Keratinocyte (primary cell): ENCODE measurements at regions not wholly inside any gene's neighbourhood (a gene's known extent, or its start where the extent isn't known, plus 50 kb on each side); places are given as distances from the start of the nearest gene placed in this dataset.

Source experiments
- DNase-seq: peaks from one replicate; pipeline ENCODE4 v3.0.0-alpha.2; 2011; ENCODE audit warnings: low read depth, missing footprints, low spot score
- FAIRE-seq: peaks from 2 replicates; lab custom pipeline; 2011; peaks lifted over from hg19 to GRCh38; lab: Jason Lieb, UNC
- H2AFZ ChIP-seq: 2 replicates; pipeline ENCODE4 v1.6.0; 2012; ENCODE audit warnings: low read length, control low read depth, inconsistent platforms; ENCODE audit not compliant: control insufficient read depth
- H3K27ac ChIP-seq: 2 replicates; pipeline ENCODE4 v1.5.1; 2011; ENCODE audit warnings: low read length; ENCODE audit not compliant: control insufficient read depth, insufficient read depth
- H3K27me3 ChIP-seq: 3 replicates; pipeline ENCODE4 v1.6.0; 2011; ENCODE audit warnings: low read length; ENCODE audit not compliant: control insufficient read depth, insufficient read depth; ENCODE audit errors: extremely low read depth
- H3K36me3 ChIP-seq, 2 experiments: 2 replicates in 1 of 2; 3 replicates in 1 of 2; pipeline ENCODE4 v1.5.1; 2011; ENCODE audit warnings: low read length in 2 of 2, mild to moderate bottlenecking in 1 of 2; ENCODE audit not compliant: control insufficient read depth in 2 of 2, insufficient read depth in 2 of 2; ENCODE audit errors: extremely low read depth in 1 of 2
- H3K4me1 ChIP-seq: 3 replicates; pipeline ENCODE4 v1.5.1; 2011; ENCODE audit warnings: low read length; ENCODE audit not compliant: control insufficient read depth, insufficient read depth; ENCODE audit errors: extremely low read depth
- H3K4me2 ChIP-seq: 3 replicates; pipeline ENCODE4 v1.6.0; 2011; ENCODE audit warnings: low read depth, low read length; ENCODE audit not compliant: control insufficient read depth, insufficient read depth; ENCODE audit errors: extremely low read depth
- H3K4me3 ChIP-seq, 3 experiments: fragments of 200-600 bp in 1 of 3; sonication (generic) in 1 of 3; 2 replicates in 2 of 3; 3 replicates in 1 of 3; pipeline ENCODE4 v1.5.1; 2011 to 2016; ENCODE audit warnings: low read length in 3 of 3, mild to moderate bottlenecking in 3 of 3, control low read depth in 2 of 3, inconsistent platforms in 1 of 3, low read depth in 1 of 3, mixed read lengths in 1 of 3, mixed run types in 1 of 3, moderate library complexity in 1 of 3; ENCODE audit not compliant: control insufficient read depth in 2 of 3, insufficient read depth in 2 of 3; ENCODE audit errors: extremely low read depth in 1 of 3
- H3K79me2 ChIP-seq: 2 replicates; pipeline ENCODE4 v1.6.0; 2012; ENCODE audit warnings: low read length; ENCODE audit not compliant: control insufficient read depth, insufficient read depth
- H3K9ac ChIP-seq: 3 replicates; pipeline ENCODE4 v1.6.0; 2011; ENCODE audit warnings: low read length; ENCODE audit not compliant: control insufficient read depth, insufficient read depth; ENCODE audit errors: extremely low read depth
- H3K9me1 ChIP-seq: 3 replicates; pipeline ENCODE4 v1.6.0; 2011; ENCODE audit warnings: low read length; ENCODE audit not compliant: control insufficient read depth, insufficient read depth; ENCODE audit errors: extremely low read depth
- H3K9me3 ChIP-seq: 2 replicates; pipeline ENCODE4 v1.5.1; 2012; ENCODE audit warnings: low read depth, low read length; ENCODE audit not compliant: control insufficient read depth
- H4K20me1 ChIP-seq: 3 replicates; pipeline ENCODE4 v1.6.0; 2011; ENCODE audit warnings: low read length; ENCODE audit not compliant: control insufficient read depth, insufficient read depth; ENCODE audit errors: extremely low read depth
- CTCF ChIP-seq, 3 experiments: IDR thresholded peaks in 1 of 3; conservative IDR thresholded peaks in 1 of 3; optimal IDR thresholded peaks in 1 of 3; 2 replicates in 2 of 3; 3 replicates in 1 of 3; pipeline versions ENCODE3 to v1.5.1; 2011; ENCODE audit warnings: low read length in 3 of 3, mild to moderate bottlenecking in 3 of 3, moderate library complexity in 2 of 3, control low read depth in 1 of 3, inconsistent platforms in 1 of 3; ENCODE audit not compliant: insufficient read depth in 2 of 3; ENCODE audit errors: extremely low read depth in 1 of 3
- EZH2 ChIP-seq: IDR thresholded peaks from one replicate; pipeline ENCODE4 v1.6.1; 2012; ENCODE audit warnings: inconsistent platforms, mild to moderate bottlenecking, low read length, moderate library complexity
- dilution Hi-C: fragments of 300-500 bp; cut with MboI; formaldehyde crosslinking; loops from one replicate; pipeline ENCODE4 v1.7.0; 2020; ENCODE audit warnings: low sequenced_read_pairs; ENCODE audit not compliant: extremely low pct_ligation_motif_present

- Histone ChIP-seq H3K27ac (no peak overlapping the region), H3K9ac (no peak overlapping the region), H3K9me3 (no peaks in the 10 kb centered on the region), H3K27me3 (no peaks in the 10 kb centered on the region), H3K9me1 (no peaks in the 10 kb centered on the region), H2AFZ (no peak overlapping the region), H3K4me2 (no peak overlapping the region), H3K79me2 (no peaks in the 10 kb centered on the region), H3K4me3 (no peak overlapping the region), H4K20me1 (no peaks in the 10 kb centered on the region), H3K36me3 (no peaks in the 10 kb centered on the region), H3K4me1 (no peaks in the 10 kb centered on the region)
- DNase-seq = no peak
- no peak for FAIRE-seq
- TF ChIP-seq EZH2 = no peak
- no peak for TF ChIP-seq CTCF (optimal IDR thresholded peaks at IDR 0.05 in 1 of 3, IDR thresholded peaks at IDR 0.05 in 1 of 3, conservative IDR thresholded peaks at IDR 0.05 in 1 of 3; ENCODE audit: extremely low read depth in 1 of 3, insufficient read depth in 2 of 3, low read length in 3 of 3)
- dilution Hi-C loops = no loop called here
Measured at GRCh38 chr4:10942156-10942555, 257.6 kb upstream of the CLNK start.

DNA sequence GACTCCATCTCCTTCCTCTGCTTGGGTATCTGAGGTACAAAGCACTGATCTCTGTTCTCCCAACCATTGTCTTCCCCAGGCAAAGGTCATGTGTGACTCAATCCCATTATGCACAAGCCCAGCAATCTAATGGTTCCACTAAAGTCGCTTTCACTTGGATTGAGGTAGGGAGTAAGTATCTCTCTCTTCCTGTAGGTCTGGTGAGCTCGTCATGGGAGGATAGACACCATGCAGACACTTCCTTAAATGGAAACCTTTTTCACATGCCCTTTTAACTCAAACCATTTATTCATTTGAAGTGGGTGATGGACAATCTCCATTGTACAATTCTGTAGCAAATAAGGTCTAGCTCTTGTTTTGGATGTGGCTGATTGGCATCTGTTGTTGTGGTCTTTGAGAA is 245.2 kb upstream of the CLNK start:
- H3K27ac ChIP-seq = no peak overlapping the region
- no peaks in the 10 kb centered on the region for H3K79me2 ChIP-seq
- FAIRE-seq (no peak), DNase-seq (no peak)
- H2AFZ ChIP-seq = no peak overlapping the region
- no peak overlapping the region for H3K4me3 ChIP-seq
- no peaks in the 10 kb centered on the region for H3K4me1 ChIP-seq
- H3K9me1 ChIP-seq = no peaks in the 10 kb centered on the region
- TF ChIP-seq EZH2 (no peak), CTCF (optimal IDR thresholded peaks at IDR 0.05 in 1 of 3, IDR thresholded peaks at IDR 0.05 in 1 of 3, conservative IDR thresholded peaks at IDR 0.05 in 1 of 3; ENCODE audit: extremely low read depth in 1 of 3, insufficient read depth in 2 of 3, low read length in 3 of 3) (no peak)
- H4K20me1 ChIP-seq = no peaks in the 10 kb centered on the region
- no peak overlapping the region for H3K9ac ChIP-seq
- H3K27me3 ChIP-seq = no peaks in the 10 kb centered on the region
- dilution Hi-C loops = no loop called here
- no peaks in the 10 kb centered on the region for H3K36me3 ChIP-seq
- no peak overlapping the region for H3K4me2 ChIP-seq
- H3K9me3 ChIP-seq = no peaks in the 10 kb centered on the region
